Glutamatergic neuron (in vitro differentiated cells): ENCODE measurements at regions not wholly inside any gene's neighbourhood (a gene's known extent, or its start where the extent isn't known, plus 50 kb on each side); places are given as distances from the start of the nearest gene placed in this dataset.

Experiments used
- DNase-seq: peaks from one replicate; pipeline ENCODE4 v3.0.0; 2022
- H3K27ac Mint-ChIP-seq: one replicate; pipeline ENCODE4 v1.8.0; 2020; ENCODE audit warnings: mild to moderate bottlenecking, mixed read lengths, inconsistent platforms; ENCODE audit not compliant: unreplicated experiment
- H3K27me3 Mint-ChIP-seq: one replicate; pipeline ENCODE4 v1.8.0; 2020; ENCODE audit warnings: mild to moderate bottlenecking, moderate library complexity, mixed read lengths, inconsistent platforms; ENCODE audit not compliant: unreplicated experiment
- H3K36me3 Mint-ChIP-seq: one replicate; pipeline ENCODE4 v1.8.0; 2020; ENCODE audit warnings: mild to moderate bottlenecking, mixed read lengths, inconsistent platforms; ENCODE audit not compliant: unreplicated experiment
- H3K4me1 Mint-ChIP-seq: one replicate; pipeline ENCODE4 v1.8.0; 2020; ENCODE audit warnings: mild to moderate bottlenecking, low read depth, mixed read lengths, inconsistent platforms; ENCODE audit not compliant: unreplicated experiment
- H3K4me3 Mint-ChIP-seq: one replicate; pipeline ENCODE4 v1.8.0; 2020; ENCODE audit warnings: mild to moderate bottlenecking, mixed read lengths, inconsistent platforms; ENCODE audit not compliant: unreplicated experiment
- H3K9me3 Mint-ChIP-seq: one replicate; pipeline ENCODE4 v1.8.0; 2020; ENCODE audit warnings: mild to moderate bottlenecking, moderate library complexity, mixed read lengths, inconsistent platforms; ENCODE audit not compliant: unreplicated experiment
- TF ChIP-seq, protein P1 (sequence below): fragments of 200-600 bp; sonication (generic); IDR thresholded peaks from one replicate; pipeline ENCODE4 v1.5.0; 2021; ENCODE audit not compliant: partially characterized antibody, unreplicated experiment

DNA sequence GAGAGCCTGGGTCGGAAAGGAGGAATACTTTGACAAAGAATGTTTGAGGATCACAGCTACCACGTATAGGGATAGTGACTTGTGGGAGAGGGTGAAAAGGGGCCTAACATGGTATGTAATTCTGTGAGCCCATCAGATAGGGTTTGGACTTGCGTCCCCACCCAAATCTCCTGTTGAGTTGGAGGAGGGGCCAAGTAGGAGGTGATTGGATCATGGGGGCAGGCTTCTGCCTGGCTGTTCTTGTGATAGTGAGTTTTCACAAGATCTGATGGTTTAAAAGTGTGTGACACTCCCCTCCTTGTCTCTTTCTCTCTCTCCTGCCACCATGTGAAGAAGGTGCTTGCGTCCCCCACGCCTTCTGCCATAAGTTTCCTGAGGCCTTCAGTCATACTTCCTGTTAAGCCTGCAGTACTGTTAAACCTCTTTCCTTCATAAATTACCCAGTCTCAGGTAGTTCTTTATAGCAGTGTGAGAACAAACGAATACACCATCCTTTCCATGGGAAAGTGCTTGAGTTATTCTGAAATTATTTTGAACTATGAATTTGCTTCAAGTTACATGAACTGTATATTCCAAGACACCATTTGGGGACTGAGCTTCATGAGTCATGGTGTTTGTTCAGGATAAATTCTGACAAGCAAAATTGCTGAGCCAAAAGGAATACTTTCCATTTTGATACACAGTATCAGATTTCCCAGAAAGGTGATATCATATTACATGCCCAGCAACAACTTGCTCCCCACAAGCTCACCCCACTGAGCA lies 68.8 kb upstream of the SSBP2 start:
- H3K27ac Mint-ChIP-seq = no peak overlapping the region
- no peaks in the 10 kb centered on the region for H3K27me3 Mint-ChIP-seq
- no peak overlapping the region for H3K4me3 Mint-ChIP-seq
- no peak for DNase-seq
- H3K9me3 Mint-ChIP-seq = peaks cover 1% of the 10 kb centered on the region
- no peaks in the 10 kb centered on the region for H3K36me3 Mint-ChIP-seq
- H3K4me1 Mint-ChIP-seq = no peaks in the 10 kb centered on the region
- TF ChIP-seq, protein P1, sequence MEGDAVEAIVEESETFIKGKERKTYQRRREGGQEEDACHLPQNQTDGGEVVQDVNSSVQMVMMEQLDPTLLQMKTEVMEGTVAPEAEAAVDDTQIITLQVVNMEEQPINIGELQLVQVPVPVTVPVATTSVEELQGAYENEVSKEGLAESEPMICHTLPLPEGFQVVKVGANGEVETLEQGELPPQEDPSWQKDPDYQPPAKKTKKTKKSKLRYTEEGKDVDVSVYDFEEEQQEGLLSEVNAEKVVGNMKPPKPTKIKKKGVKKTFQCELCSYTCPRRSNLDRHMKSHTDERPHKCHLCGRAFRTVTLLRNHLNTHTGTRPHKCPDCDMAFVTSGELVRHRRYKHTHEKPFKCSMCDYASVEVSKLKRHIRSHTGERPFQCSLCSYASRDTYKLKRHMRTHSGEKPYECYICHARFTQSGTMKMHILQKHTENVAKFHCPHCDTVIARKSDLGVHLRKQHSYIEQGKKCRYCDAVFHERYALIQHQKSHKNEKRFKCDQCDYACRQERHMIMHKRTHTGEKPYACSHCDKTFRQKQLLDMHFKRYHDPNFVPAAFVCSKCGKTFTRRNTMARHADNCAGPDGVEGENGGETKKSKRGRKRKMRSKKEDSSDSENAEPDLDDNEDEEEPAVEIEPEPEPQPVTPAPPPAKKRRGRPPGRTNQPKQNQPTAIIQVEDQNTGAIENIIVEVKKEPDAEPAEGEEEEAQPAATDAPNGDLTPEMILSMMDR = no peak

DNA sequence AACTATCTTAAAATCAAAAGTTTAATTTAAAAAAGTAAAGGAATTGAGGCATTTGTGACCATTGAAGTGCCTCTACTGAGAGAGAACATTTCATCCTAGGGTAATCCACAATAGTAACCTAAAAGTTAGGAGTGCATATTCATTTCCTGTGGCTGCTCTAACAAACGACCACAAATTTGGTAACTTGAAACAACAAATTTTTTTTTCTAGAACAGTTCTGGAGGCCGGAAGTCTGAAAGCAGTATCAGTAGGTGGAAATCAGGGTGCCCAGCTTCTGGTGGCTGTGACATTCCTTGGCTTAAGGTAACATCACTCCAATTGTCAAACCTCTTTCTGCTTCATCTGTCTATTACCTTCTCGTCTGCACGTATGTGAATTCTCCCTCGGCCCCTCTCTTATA lies 67.1 kb upstream of the SSBP2 start:
- Mint-ChIP-seq H3K4me1 (no peaks in the 10 kb centered on the region), H3K27me3 (no peaks in the 10 kb centered on the region), H3K36me3 (no peaks in the 10 kb centered on the region), H3K4me3 (no peak overlapping the region), H3K9me3 (peaks cover 1% of the 10 kb centered on the region), H3K27ac (no peak overlapping the region)
- TF ChIP-seq, protein P1 = no peak
- no peak for DNase-seq

DNA sequence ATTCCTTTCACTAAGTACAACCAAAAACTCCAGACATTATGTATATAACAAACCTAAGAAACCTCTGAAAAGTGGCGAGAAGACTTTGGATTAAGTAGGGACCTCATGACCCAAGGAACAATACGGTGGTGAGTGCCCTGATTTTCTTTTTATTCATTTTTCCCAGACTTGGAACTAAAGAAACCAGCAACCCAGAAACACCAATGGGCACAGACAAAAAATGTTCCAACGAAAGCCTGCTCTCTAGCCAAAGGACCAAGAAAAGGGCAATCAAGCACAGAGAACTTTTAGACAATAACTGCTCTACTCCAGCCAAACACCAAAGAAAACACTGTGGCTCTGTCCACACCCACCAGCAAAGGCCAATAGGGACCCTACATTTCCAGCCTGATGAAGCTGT lies 66.2 kb upstream of the SSBP2 start:
- peaks cover 1% of the 10 kb centered on the region for H3K9me3 Mint-ChIP-seq
- DNase-seq = no peak
- H3K4me3 Mint-ChIP-seq = no peak overlapping the region

DNA sequence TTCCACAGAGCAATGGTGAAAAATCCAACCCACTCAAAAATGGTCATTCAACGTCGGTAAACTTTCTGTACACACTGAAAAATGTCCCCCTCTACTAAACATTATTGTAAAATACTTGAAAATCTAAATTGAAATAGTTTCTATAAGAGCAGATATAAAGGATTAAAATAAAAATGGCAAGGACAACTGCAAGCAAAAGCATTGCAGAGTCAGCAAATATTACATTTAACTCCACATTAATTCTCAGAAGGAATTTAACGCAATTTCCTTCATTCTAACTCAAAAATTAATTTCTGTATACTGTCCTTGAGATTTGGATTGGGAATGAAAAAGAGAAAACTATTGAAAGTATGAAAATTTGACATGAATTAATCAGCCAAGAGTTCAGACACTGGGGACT lies 64.4 kb upstream of the SSBP2 start:
- Mint-ChIP-seq H3K9me3 (no peaks in the 10 kb centered on the region), H3K27me3 (no peaks in the 10 kb centered on the region)
- TF ChIP-seq, protein P1 = no peak

More for the DNA sequence above, 66.2 kb upstream of the SSBP2 start:
- TF ChIP-seq, protein P1 = no peak
- H3K36me3 Mint-ChIP-seq = no peaks in the 10 kb centered on the region
- no peaks in the 10 kb centered on the region for H3K27me3 Mint-ChIP-seq
- H3K27ac Mint-ChIP-seq = no peak overlapping the region
- H3K4me1 Mint-ChIP-seq = no peaks in the 10 kb centered on the region

DNA sequence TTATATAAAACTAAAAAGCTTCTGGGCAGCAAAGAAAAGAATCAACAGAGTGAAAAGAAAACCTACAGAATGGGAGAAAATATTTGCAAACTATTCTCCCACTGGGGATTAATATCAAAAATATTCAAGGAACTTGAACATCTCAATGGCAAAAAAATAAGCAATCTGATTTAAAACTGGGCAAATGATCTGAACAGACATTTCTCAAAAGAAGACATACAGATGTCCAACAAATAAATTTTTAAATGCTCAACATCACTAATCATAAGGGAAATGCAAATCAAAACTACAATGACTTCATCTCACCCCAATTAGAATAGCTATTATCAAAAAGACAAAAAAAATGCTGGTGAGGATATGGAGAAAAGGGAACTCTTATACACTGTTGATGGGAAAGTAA lies 57.2 kb upstream of the SSBP2 start:
- Mint-ChIP-seq H3K27ac (no peak overlapping the region), H3K4me1 (no peaks in the 10 kb centered on the region), H3K27me3 (peaks cover 2% of the 10 kb centered on the region), H3K4me3 (no peak overlapping the region), H3K36me3 (peaks cover 21% of the 10 kb centered on the region), H3K9me3 (peaks cover 3% of the 10 kb centered on the region)
- no peak for DNase-seq
- TF ChIP-seq, protein P1 = no peak

More for the DNA sequence above, 64.4 kb upstream of the SSBP2 start:
- Mint-ChIP-seq H3K4me3 (no peak overlapping the region), H3K4me1 (no peaks in the 10 kb centered on the region), H3K36me3 (no peaks in the 10 kb centered on the region), H3K27ac (no peak overlapping the region)
- no peak for DNase-seq
